NCI-H2081 (cell line): ENCODE measurements at regions not wholly inside any gene's neighbourhood (a gene's known extent, or its start where the extent isn't known, plus 50 kb on each side); places are given as distances from the start of the nearest gene placed in this dataset.
A peak's percentile ranks its signal among the peaks of the same experiment; 100 is the strongest.

Experiments
- DNase-seq, 2 experiments: peaks; one replicate each; lab custom pipeline; 2025; lab: John Stamatoyannopoulos, UW

DNA sequence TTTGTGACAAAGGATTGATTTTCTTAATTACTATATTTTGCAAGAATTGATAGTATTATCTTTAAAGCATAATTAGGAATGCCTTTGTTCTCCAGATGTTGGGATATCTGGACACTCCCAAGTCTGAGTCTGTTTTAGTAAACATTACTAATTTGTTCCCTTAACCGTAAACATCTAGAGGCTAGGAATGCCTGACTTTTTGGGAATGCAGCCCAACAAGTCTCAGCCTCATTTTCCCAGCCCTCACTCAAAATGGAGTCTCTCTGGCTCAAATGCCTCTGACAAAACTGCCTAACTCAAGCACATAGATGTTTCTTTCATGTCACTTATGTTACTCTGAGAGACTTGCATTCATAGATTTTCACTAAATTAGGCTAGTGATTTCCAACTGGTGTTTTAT is 297.0 kb upstream of the CLNK start:
- no peak for DNase-seq

GRCh38 chr4:10981096-10981495 is 296.5 kb upstream of the CLNK start:
- DNase-seq: no peak

DNA sequence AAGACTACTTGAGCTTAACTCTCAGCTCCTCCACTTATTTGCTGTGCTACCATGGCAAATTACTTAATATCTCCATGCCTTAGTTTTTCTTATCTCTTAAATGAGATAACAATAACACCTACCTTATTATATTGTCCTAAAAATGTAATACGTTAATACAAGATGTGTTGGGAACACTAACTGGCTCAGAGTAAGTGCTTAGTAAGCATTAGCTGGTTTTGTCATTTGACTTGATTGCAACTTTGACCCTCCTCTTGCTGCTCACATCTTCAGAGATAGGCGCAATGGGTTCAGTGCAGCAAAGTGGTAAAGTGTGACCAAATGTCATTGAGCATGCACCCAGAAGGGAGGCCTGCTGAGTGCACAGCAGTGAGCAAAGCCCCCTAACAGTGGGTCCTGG is 294.5 kb upstream of the CLNK start:
- DNase-seq: no peak

- DNase-seq: no peak
Observed at GRCh38 chr4:10977534-10977933, 293.0 kb upstream of the CLNK start.

DNA sequence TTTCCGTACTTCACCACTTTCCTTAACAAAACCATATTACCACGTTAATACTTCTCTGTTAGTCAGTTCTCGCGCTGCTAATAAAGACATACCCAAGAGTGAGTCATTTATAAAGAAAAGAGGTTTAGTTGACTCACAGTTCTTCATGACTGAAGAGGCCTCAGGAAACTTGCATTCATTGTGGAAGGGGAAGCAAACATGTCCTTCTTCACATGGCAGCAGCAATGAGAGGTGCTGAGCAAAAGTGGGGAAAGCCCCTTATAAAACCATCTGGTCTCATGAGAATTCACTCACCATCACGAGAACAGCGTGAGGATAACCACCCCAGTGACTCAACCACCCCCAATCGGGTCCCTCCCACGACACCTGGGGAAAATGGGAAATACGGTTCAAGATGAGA is 289.8 kb upstream of the CLNK start:
- DNase-seq: no peak

- DNase-seq: no peak
Observed at GRCh38 chr4:10973686-10974085, 289.1 kb upstream of the CLNK start.

- no peak for DNase-seq
Observed at GRCh38 chr4:10971800-10972401, 287.3 kb upstream of the CLNK start.

- no peak for DNase-seq
Observed at GRCh38 chr4:10965196-10965595, 280.6 kb upstream of the CLNK start.

DNA sequence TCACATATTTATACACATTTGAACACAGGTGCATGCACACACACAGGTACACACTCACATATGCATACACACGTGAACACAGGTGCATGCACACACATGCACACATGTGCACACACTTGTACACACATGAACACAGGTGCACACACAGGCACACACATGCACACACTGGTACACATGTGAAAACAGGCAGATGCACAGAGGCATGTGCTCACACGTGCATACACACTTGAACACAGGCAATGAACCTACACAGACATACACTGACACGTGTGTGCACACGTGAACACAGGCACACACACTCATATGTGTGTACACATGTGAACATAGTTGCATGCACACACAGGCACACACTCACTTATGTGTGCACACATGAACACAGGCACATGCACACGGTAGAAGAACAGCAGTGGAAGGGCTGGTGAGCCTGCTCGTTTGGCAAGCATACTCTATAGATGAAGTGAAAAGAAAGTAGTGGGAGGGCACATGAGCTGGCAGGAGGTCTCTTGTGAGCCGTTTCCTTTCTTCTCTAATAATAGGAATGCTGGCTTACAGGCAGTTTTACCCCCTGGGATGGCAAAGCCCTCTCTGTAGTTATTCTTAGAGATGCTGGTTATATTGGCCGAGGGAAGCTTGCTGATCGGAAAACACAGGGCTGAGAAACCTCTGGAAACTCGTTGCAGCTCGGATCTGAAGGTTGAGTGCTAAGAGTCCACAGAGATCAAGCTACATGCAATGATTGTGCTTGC is 279.6 kb upstream of the CLNK start:
- peak; percentile 18 to 71 for DNase-seq

DNA sequence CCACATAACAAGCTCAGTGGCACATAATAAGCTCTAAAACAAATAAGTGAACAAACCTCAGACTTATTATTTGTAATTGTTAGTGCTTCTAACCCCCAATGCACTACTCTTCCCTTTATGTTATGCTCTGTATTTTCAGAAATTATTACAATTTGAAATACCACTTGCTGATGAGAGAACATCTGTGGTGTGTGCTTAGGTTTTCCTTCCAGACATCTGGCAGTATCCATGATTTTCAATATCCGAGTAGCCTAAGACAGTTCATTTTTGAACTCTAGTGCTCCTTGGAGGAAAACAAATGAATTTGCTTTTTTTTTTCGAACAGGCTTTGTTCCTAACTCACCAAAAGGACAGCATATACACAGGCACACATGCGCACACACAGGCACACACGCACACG is 278.7 kb upstream of the CLNK start:
- DNase-seq: no peak

DNA sequence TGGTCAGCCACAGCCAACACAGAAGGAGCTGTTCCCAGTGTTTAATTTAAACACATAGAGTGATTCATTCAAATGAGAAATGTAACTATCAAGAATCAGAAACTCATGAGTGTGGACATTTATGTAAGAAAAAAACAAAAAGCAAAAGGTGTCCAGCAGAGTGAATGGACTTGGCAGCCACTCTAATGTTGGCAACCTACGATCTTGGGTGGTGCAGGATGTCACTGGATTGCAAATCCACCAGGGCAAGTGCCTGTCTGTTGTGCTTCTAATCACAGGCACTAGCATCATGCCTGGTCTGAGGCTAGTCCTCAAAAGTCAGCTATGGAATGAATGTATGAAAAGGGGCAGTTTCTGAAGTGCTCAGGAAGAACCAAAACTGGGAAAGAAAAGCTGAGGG is 277.7 kb upstream of the CLNK start:
- DNase-seq: no peak

DNA sequence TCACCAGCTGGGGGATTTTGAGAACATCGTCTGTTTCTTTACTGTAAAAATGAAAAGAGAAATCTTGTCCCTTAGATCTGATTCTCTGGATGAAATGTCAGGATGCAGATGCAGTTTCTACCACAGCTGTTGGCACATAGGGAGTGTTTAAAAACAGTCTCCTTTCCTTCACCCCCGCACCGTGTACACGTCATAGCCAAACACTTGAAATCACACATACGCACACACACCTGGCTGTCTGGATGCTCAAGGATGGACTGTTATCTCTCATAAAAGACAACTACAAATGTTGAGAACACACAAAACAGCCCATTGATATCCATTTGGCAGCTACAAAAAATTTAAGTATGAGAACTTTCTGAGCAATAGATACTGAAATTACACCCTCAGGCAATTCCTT is 275.8 kb upstream of the CLNK start:
- DNase-seq: no peak

GRCh38 chr4:10959586-10959985 is 275.0 kb upstream of the CLNK start:
- DNase-seq: no peak

GRCh38 chr4:10958226-10958856 is 273.8 kb upstream of the CLNK start:
- DNase-seq: no peak

DNA sequence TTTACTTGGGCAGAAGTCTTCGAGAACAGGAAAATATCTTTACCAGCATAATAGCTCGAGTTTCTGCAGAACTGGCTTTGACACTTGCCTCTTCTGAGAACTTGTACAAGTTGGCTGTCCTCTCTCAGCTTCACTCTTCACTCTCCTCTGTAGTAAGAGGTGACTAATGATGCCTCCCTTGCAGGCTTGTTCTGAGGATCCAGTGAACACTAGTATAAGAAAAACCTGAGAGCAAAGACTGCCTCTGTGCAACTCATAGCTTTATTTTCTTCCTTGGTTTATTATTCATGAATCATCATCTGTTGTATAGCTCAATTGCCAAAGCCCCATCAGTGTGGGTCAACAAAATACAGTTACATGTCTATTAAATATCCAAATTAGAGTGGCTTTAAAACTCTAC is 266.7 kb upstream of the CLNK start:
- no peak for DNase-seq

DNA sequence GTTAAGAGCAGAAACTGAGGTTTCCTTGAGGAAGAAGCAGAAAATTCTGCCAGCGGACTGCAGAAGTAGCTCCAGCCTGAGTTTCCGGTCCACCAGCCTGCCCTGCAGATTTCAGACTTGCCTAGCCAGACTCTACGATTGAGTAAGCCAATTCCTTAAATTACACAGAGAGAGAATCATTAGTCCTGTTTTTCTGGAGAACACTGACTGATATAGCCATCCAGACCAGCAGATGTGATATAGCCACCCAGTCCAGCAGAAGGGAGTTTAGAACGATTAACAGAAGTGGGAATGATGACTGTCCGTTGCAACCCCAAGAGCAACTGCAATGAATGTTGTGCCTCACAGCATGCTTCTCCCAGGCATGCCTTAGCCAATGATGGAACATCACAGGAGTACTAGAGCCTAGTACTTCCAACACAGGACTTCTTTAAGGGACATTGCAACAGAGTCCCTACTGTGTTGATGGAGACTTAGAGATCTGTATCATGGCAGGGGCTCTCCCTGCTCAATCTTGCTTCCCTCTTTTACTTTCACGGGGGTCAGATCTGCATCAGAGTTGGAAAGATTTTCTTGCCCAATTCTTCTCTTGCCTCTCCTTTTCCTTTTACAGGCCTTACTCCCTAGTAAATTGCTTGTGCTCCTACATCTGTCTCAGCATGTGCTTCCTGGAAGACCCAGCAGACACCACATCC is 264.6 kb upstream of the CLNK start:
- DNase-seq: no peak

GRCh38 chr4:10947898-10948297 is 263.3 kb upstream of the CLNK start:
- no peak for DNase-seq

- no peak for DNase-seq
Observed at GRCh38 chr4:10944321-10944720, 259.8 kb upstream of the CLNK start.

GRCh38 chr4:10942156-10942555 is 257.6 kb upstream of the CLNK start:
- no peak for DNase-seq

DNA sequence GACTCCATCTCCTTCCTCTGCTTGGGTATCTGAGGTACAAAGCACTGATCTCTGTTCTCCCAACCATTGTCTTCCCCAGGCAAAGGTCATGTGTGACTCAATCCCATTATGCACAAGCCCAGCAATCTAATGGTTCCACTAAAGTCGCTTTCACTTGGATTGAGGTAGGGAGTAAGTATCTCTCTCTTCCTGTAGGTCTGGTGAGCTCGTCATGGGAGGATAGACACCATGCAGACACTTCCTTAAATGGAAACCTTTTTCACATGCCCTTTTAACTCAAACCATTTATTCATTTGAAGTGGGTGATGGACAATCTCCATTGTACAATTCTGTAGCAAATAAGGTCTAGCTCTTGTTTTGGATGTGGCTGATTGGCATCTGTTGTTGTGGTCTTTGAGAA is 245.2 kb upstream of the CLNK start:
- no peak for DNase-seq

DNA sequence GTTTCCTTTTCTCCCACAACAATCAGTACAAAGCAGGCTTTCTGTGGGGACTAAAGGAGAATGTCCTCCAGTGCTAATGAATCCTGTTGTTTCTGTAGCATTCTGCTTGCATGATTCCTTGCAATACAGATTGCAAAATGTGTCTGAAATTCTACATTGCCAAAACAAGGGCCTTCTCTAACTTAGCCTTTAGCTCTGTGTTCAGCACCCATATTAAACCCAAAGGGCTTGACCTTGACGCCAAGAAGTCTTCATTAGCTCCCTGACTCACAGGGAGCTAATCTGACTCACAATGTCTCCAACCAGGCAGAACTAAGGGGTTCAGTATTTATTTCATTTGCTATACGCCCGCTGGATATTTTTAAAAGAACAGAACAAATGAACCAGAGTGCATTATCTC is 241.4 kb upstream of the CLNK start:
- no peak for DNase-seq

- DNase-seq: no peak
Observed at GRCh38 chr4:10924274-10924673, 239.7 kb upstream of the CLNK start.

GRCh38 chr4:10917566-10917965 is 233.0 kb upstream of the CLNK start:
- DNase-seq: peak; percentile 93 to 97
